Fibroblast of villous mesenchyme (primary cell): ENCODE measurements at regions not wholly inside any gene's neighbourhood (a gene's known extent, or its start where the extent isn't known, plus 50 kb on each side); places are given as distances from the start of the nearest gene placed in this dataset.
"Not testable (repeated sequence)": the region's sequence is repeated elsewhere in the genome, so short reads cannot be mapped to it uniquely, and the experiment has no call there.

ENCODE experiments used
- DNase-seq: peaks from one replicate; pipeline ENCODE4 v3.0.0-alpha.2; 2010; ENCODE audit warnings: low read depth
- H3K4me3 ChIP-seq: 2 replicates; pipeline ENCODE4 v1.5.1; 2011; ENCODE audit warnings: low read depth, mild to moderate bottlenecking, low read length
- TF ChIP-seq, protein P1 (sequence below): IDR thresholded peaks from 2 replicates; pipeline ENCODE4 v1.5.1; 2012; ENCODE audit warnings: low read depth, mild to moderate bottlenecking, low read length; ENCODE audit not compliant: insufficient read depth

GRCh38 chr6:166707045-166707444 lies 80.0 kb upstream of the RPS6KA2 start:
- TF ChIP-seq, protein P1, sequence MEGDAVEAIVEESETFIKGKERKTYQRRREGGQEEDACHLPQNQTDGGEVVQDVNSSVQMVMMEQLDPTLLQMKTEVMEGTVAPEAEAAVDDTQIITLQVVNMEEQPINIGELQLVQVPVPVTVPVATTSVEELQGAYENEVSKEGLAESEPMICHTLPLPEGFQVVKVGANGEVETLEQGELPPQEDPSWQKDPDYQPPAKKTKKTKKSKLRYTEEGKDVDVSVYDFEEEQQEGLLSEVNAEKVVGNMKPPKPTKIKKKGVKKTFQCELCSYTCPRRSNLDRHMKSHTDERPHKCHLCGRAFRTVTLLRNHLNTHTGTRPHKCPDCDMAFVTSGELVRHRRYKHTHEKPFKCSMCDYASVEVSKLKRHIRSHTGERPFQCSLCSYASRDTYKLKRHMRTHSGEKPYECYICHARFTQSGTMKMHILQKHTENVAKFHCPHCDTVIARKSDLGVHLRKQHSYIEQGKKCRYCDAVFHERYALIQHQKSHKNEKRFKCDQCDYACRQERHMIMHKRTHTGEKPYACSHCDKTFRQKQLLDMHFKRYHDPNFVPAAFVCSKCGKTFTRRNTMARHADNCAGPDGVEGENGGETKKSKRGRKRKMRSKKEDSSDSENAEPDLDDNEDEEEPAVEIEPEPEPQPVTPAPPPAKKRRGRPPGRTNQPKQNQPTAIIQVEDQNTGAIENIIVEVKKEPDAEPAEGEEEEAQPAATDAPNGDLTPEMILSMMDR = peak; percentile 51
- DNase-seq = peak; percentile 15

GRCh38 chr6:166705069-166705468 lies 78.0 kb upstream of the RPS6KA2 start:
- TF ChIP-seq, protein P1 = no peak
- DNase-seq = no peak
- H3K4me3 ChIP-seq = no peak overlapping the region

More at GRCh38 chr6:166707045-166707444, 80.0 kb upstream of the RPS6KA2 start:
- no peak overlapping the region for H3K4me3 ChIP-seq

- TF ChIP-seq, protein P1 = no peak
- no peak overlapping the region for H3K4me3 ChIP-seq
- no peak for DNase-seq
Measured at GRCh38 chr6:166704171-166704570, 77.1 kb upstream of the RPS6KA2 start.

DNA sequence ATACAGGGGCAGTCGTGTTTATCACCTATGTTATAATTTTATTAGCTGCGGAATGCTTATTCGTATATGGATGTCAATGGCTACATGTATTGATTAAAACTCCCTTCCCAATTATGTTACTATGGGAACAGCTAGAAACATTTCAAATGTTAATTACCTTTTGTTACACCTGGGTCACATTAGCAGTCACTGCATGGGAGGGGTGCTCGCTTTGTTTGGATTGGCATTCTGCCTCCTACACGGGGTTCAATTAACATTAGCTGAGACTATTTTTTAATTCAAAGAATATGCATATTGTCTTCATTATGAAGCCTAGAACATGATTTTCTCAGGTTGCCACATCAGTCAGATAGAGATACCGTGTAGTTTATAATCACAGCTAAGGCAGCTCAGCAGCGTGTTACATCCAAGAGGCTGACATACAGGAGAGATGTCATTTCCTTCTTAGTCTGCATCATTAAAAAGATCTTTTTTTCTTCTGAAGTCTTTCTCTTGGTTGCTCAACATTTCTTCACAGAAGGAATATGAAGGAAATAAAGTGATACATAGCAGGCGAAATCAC lies 76.2 kb upstream of the RPS6KA2 start:
- H3K4me3 ChIP-seq = no peak overlapping the region
- TF ChIP-seq, protein P1 = no peak
- DNase-seq = no peak

- H3K4me3 ChIP-seq, DNase-seq: not testable (repeated sequence)
Measured at GRCh38 chr6:166701424-166701823, 74.4 kb upstream of the RPS6KA2 start.

DNA sequence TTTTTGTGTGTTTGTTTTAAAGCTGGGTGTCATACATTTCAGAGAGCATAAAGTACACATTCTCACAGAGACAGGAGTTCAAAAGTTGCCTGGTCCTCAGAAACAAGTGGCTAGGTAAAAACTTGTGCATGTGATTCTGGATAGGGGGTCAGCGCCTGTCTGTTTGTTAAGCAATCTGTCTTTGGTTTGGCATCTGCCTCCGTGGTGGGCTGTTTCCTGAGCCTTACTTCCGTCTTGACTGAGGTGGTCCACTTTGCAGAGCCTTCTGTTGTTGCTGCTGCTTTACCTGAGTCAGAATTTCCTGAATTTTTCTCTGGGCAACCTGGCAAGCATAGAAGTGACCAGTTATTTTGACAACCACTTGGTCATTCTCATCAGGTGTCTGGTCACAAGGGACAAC lies 73.8 kb upstream of the RPS6KA2 start:
- H3K4me3 ChIP-seq, DNase-seq: not testable (repeated sequence)

GRCh38 chr6:166697113-166697512 lies 70.1 kb upstream of the RPS6KA2 start:
- TF ChIP-seq, protein P1 = no peak
- no peak overlapping the region for H3K4me3 ChIP-seq
- DNase-seq = no peak

DNA sequence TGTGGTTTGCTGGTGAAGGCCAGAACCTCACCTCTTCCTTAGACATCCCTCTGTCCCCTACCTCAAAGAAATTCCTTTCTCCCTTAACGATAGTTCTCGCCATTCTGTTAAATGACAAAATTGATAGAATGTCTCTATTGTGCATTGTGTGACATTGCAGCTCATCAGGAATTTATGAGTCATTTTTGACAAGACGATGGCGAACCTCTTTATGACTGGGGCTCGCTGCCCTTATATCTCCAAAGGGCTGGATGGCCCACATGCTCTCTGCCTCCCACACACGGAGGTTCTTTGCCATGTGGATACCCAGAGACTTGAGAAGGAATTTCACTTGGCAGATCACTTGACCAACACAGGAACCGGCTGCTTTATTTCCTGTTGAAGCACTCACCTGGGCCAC lies 66.8 kb upstream of the RPS6KA2 start:
- DNase-seq = no peak
- TF ChIP-seq, protein P1 = no peak
- no peak overlapping the region for H3K4me3 ChIP-seq
